Effector memory CD8-positive, alpha-beta T cell (primary cell): ENCODE measurements at regions not wholly inside any gene's neighbourhood (a gene's known extent, or its start where the extent isn't known, plus 50 kb on each side); places are given as distances from the start of the nearest gene placed in this dataset.

Experiments used
- ATAC-seq: fragments of 150-1000 bp; cut with Tn5 transposase; replicated peaks from 2 replicates; pipeline ENCODE4 v1.10.0; 2021; ENCODE audit warnings: mild to moderate bottlenecking, moderate library complexity
- DNase-seq, 3 experiments: peaks; one replicate each; pipeline ENCODE4 v3.0.0; 2021
- H3K27ac Mint-ChIP-seq, 2 donors: one replicate each; pipeline ENCODE4 v1.8.0; 2022; ENCODE audit warnings: mild to moderate bottlenecking in 2 of 2, mixed read lengths in 2 of 2, moderate library complexity in 2 of 2
- H3K27me3 Mint-ChIP-seq, 2 donors: one replicate each; pipeline ENCODE4 v1.8.0; 2022; ENCODE audit warnings: mixed read lengths in 2 of 2
- H3K36me3 Mint-ChIP-seq: one replicate; pipeline ENCODE4 v1.8.0; 2022; ENCODE audit warnings: mild to moderate bottlenecking, moderate library complexity, mixed read lengths; ENCODE audit not compliant: insufficient read depth
- H3K4me1 Mint-ChIP-seq, 2 donors: one replicate each; pipeline ENCODE4 v1.8.0; 2022; ENCODE audit warnings: low read depth in 2 of 2, mixed read lengths in 2 of 2
- H3K4me3 Mint-ChIP-seq, 2 donors: one replicate each; pipeline ENCODE4 v1.8.0; 2022; ENCODE audit warnings: mild to moderate bottlenecking in 2 of 2, mixed read lengths in 2 of 2, moderate library complexity in 2 of 2
- H3K9me3 Mint-ChIP-seq, 2 donors: one replicate each; pipeline ENCODE4 v1.8.0; 2022; ENCODE audit warnings: mixed read lengths in 2 of 2

GRCh38 chr3:159898147-159898546 is 90.5 kb upstream of the IL12A start:
- Mint-ChIP-seq H3K27ac (no peak overlapping the region), H3K4me1 (no peaks in the 10 kb centered on the region), H3K27me3 (peaks cover 51 to 54% of the 10 kb centered on the region in 2 donors), H3K9me3 (no peaks in the 10 kb centered on the region), H3K4me3 (no peak overlapping the region), H3K36me3 (no peaks in the 10 kb centered on the region)
- ATAC-seq (no peak), DNase-seq (no peak)

GRCh38 chr3:159899166-159899565 is 89.5 kb upstream of the IL12A start:
- peaks cover 43 to 47% of the 10 kb centered on the region in 2 donors for H3K27me3 Mint-ChIP-seq
- ATAC-seq (no peak), DNase-seq (no peak)
- H3K36me3 Mint-ChIP-seq: no peaks in the 10 kb centered on the region
- no peak overlapping the region for H3K27ac Mint-ChIP-seq
- no peaks in the 10 kb centered on the region for H3K9me3 Mint-ChIP-seq
- no peak overlapping the region for H3K4me3 Mint-ChIP-seq
- H3K4me1 Mint-ChIP-seq: no peaks in the 10 kb centered on the region

DNA sequence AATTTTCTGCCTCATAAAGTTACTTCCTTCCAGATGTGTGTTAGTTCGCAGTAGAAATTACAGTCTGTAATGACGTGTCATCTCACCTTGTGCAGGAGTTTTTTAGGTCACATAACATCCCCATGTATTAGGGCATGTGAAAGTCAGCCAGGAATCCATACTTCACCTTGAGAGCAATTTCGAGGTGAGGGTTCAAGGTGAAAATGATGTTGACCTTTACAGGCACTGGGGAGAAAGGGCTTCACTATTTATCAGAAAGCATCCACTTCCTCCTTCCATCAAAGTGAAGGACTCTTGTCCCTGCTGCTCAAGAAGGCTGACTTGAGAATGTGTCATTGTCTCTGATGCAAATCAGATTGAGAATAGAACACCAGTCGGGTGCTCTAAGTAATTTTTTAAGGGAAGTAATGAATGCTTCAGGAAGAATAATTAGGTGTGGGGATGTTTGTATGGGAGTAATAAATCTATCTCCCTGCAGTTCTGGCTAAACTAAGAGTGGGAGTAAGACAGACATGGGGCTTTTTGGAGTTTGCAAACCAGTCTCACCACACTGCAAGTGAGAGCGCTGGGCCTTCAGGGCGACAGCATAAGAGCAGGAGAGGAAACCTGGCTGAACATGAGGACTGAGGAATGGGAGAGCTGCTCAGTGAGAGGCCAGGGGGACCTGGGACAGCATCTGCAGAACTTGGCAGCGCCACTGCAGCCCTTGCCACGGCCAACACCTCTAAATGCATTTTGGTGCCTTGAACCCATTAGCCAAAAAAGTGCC is 85.9 kb upstream of the IL12A start:
- DNase-seq: no peak
- no peak overlapping the region for H3K27ac Mint-ChIP-seq
- peaks cover 39 to 42% of the 10 kb centered on the region in 2 donors for H3K27me3 Mint-ChIP-seq

GRCh38 chr3:159904455-159904854 is 84.2 kb upstream of the IL12A start:
- Mint-ChIP-seq H3K27ac (no peak overlapping the region), H3K36me3 (no peaks in the 10 kb centered on the region), H3K4me3 (no peak overlapping the region), H3K9me3 (no peaks in the 10 kb centered on the region), H3K27me3 (peaks cover 32 to 39% of the 10 kb centered on the region in 2 donors), H3K4me1 (no peaks in the 10 kb centered on the region)
- ATAC-seq: no peak
- DNase-seq: no peak

More for the DNA sequence above, 85.9 kb upstream of the IL12A start:
- Mint-ChIP-seq H3K4me1 (no peaks in the 10 kb centered on the region), H3K36me3 (no peaks in the 10 kb centered on the region), H3K4me3 (no peak overlapping the region), H3K9me3 (no peaks in the 10 kb centered on the region)
- ATAC-seq: no peak

GRCh38 chr3:159904911-159905310 is 83.7 kb upstream of the IL12A start:
- ATAC-seq (no peak), DNase-seq (no peak)
- Mint-ChIP-seq H3K27me3 (peaks cover 27 to 34% of the 10 kb centered on the region in 2 donors), H3K4me3 (no peak overlapping the region), H3K27ac (no peak overlapping the region), H3K9me3 (no peaks in the 10 kb centered on the region), H3K36me3 (no peaks in the 10 kb centered on the region), H3K4me1 (no peaks in the 10 kb centered on the region)

GRCh38 chr3:159907828-159908227 is 80.8 kb upstream of the IL12A start:
- Mint-ChIP-seq H3K36me3 (no peaks in the 10 kb centered on the region), H3K9me3 (no peaks in the 10 kb centered on the region), H3K4me3 (no peak overlapping the region), H3K4me1 (peaks cover 5 to 9% of the 10 kb centered on the region in 2 donors), H3K27me3 (peaks cover 12 to 13% of the 10 kb centered on the region in 2 donors), H3K27ac (no peak overlapping the region)
- ATAC-seq (no peak), DNase-seq (no peak)

GRCh38 chr3:159910991-159911663 is 77.5 kb upstream of the IL12A start:
- ATAC-seq: no peak
- no peak for DNase-seq
- Mint-ChIP-seq H3K4me3 (peak overlapping the region; percentile 2 to 47), H3K27me3 (peaks cover 0 to 4% of the 10 kb centered on the region in 2 donors), H3K27ac (peak overlapping the region in 1 of 2 donors; percentile 25), H3K36me3 (no peaks in the 10 kb centered on the region), H3K9me3 (no peaks in the 10 kb centered on the region), H3K4me1 (peaks cover 5 to 9% of the 10 kb centered on the region in 2 donors)

DNA sequence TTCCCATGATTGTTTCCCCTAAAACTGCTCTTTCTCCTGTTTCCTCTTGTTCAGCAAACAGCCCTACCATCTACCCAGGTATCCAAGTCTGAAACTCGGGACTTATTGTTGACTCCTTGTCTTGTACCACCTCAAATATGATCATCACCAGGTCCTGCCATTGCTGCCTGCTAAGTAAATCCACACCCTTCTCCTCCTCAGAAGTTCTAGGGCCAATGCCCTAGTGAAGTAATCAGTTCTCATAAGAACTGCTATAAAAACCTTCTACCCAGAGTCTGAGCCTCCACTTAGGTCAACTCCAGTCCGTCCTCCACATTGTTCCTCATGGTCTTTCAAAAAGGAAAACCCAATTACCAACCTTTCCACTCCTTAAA is 77.0 kb upstream of the IL12A start:
- Mint-ChIP-seq H3K9me3 (no peaks in the 10 kb centered on the region), H3K27ac (peak overlapping the region in 1 of 2 donors; percentile 4), H3K4me1 (peaks cover 5 to 9% of the 10 kb centered on the region in 2 donors), H3K27me3 (peaks cover 0 to 4% of the 10 kb centered on the region in 2 donors), H3K36me3 (no peaks in the 10 kb centered on the region), H3K4me3 (peak overlapping the region; percentile 2 to 47)
- DNase-seq (no peak), ATAC-seq (no peak)

- DNase-seq (no peak), ATAC-seq (no peak)
- Mint-ChIP-seq H3K36me3 (no peaks in the 10 kb centered on the region), H3K9me3 (no peaks in the 10 kb centered on the region), H3K4me1 (peaks cover 5 to 9% of the 10 kb centered on the region in 2 donors), H3K27me3 (no peaks in the 10 kb centered on the region), H3K4me3 (no peak overlapping the region), H3K27ac (no peak overlapping the region)
These were observed 74.8 kb upstream of the IL12A start for GRCh38 chr3:159913712-159914414.

DNA sequence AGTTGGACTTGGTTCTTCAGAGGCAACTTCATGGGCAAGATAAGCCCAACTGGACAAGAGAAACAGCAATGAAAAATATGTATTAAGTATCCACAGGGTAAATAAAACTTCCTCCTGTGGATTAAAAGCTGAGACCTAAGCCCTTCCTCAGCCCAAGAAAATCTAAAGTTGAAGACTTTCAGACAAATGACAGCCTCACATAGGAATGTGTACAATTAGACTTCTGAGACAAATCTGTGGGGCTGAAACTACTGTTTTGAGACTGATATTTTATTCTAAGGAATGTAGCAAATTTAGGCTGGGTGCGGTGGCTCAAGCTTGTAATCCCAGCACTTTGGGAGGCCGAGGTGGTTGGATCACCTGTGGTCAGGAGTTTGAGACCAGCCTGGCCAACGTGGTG is 74.2 kb upstream of the IL12A start:
- DNase-seq: no peak
- Mint-ChIP-seq H3K27ac (no peak overlapping the region), H3K36me3 (no peaks in the 10 kb centered on the region), H3K4me3 (no peak overlapping the region), H3K9me3 (no peaks in the 10 kb centered on the region), H3K4me1 (peaks cover 5 to 9% of the 10 kb centered on the region in 2 donors), H3K27me3 (no peaks in the 10 kb centered on the region)
- no peak for ATAC-seq

GRCh38 chr3:159916052-159916451 is 72.6 kb upstream of the IL12A start:
- Mint-ChIP-seq H3K27me3 (no peaks in the 10 kb centered on the region), H3K36me3 (no peaks in the 10 kb centered on the region), H3K4me3 (no peak overlapping the region), H3K9me3 (no peaks in the 10 kb centered on the region), H3K4me1 (peaks cover 5 to 8% of the 10 kb centered on the region in 2 donors), H3K27ac (no peak overlapping the region)
- no peak for ATAC-seq
- no peak for DNase-seq

DNA sequence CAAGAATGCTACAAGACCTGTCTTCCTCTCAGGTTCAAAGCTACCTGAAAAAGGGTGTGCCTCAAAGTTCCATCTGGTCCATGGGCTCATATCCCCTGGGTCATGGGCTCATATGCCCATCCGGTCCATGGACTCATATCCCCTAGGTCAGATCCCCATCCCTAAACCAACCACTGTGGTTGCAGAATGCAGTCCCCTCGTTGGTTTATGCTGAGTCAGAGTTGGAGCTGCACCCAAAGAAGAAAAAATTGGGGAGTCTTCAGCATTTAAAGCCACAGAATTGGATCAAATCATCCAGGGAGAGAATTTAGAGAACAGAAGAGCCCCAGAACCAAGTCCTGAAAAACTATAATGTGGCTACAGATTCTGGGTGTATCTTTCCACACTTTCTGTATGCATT is 71.5 kb upstream of the IL12A start:
- Mint-ChIP-seq H3K4me1 (no peaks in the 10 kb centered on the region), H3K27ac (no peak overlapping the region), H3K27me3 (no peaks in the 10 kb centered on the region), H3K36me3 (no peaks in the 10 kb centered on the region), H3K9me3 (no peaks in the 10 kb centered on the region), H3K4me3 (no peak overlapping the region)
- ATAC-seq (no peak), DNase-seq (no peak)

GRCh38 chr3:159919873-159920272 is 68.8 kb upstream of the IL12A start:
- no peak overlapping the region for H3K27ac Mint-ChIP-seq
- no peaks in the 10 kb centered on the region for H3K9me3 Mint-ChIP-seq
- no peaks in the 10 kb centered on the region for H3K4me1 Mint-ChIP-seq
- DNase-seq: no peak
- ATAC-seq: no peak
- peaks cover 0 to 6% of the 10 kb centered on the region in 2 donors for H3K27me3 Mint-ChIP-seq
- H3K4me3 Mint-ChIP-seq: no peak overlapping the region
- H3K36me3 Mint-ChIP-seq: no peaks in the 10 kb centered on the region
